SIG-M5 (cell line): ENCODE measurements at regions not wholly inside any gene's neighbourhood (a gene's known extent, or its start where the extent isn't known, plus 50 kb on each side); places are given as distances from the start of the nearest gene placed in this dataset.
"Not testable (repeated sequence)": the region's sequence is repeated elsewhere in the genome, so short reads cannot be mapped to it uniquely, and the experiment has no call there.

Source experiments
- DNase-seq: peaks from one replicate; lab custom pipeline; 2025; lab: John Stamatoyannopoulos, UW

DNA sequence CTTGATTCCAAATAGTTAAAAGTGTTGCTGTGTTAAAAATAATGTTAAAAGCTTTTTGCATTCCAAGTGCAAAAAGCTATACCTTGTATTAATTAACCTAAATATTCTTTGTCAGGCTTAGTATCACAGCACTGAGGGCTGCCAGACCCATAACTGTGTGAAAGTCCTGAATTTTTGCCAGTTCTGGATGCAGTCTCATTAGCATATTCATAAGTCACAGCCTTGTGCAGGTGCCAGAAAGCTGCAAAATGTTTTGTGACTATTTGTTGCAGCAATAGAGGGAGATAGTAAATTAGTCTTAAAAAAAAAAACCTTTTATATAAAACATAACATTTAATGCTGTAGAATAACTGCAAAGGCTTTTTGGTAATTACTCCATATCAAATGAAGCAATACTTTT is 56.6 kb downstream of the SLITRK1 start:
- no peak for DNase-seq

GRCh38 chr13:83824560-83824959 is 57.7 kb downstream of the SLITRK1 start:
- no peak for DNase-seq

GRCh38 chr13:83824120-83824519 is 58.2 kb downstream of the SLITRK1 start:
- no peak for DNase-seq

DNA sequence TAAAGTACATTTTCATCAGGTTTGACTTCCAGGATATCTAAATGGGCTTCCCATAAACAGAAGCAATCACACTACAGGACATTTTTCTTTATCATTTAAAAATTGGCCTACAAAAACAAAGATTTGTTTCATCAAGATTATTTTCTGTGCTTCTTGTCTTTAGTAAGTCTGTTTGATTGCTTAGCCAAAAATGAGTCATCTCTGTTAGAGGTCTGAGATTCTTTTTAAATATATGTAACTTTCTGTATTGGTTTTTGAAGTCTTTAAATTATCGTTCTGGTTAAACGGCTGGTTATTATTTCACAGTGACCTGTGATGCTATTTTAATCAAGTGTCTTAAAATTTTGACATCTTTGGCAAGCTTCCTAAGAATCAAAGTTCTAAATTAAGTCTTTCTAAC is 62.7 kb downstream of the SLITRK1 start:
- no peak for DNase-seq

DNA sequence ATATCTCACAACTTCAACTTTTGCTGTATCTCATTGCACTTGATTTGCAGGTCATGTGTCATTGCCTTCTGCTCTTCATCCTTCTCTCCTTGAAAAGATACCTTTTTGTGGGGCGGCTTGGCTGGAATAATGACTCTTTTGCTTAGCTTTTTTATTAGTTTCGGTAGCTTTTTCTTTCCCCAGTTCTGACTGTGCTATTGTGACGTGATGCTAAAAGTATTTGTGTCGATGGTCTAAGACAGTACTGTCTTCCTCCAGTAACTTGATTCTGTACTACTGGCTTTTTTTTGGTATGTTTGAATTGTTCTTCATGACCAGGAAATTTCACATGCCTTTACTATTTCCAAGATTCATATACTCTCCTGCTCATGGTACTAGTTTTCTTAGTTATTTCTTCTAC is 63.1 kb downstream of the SLITRK1 start:
- DNase-seq = no peak

- DNase-seq = no peak
Observed at GRCh38 chr13:83816081-83816480, 66.2 kb downstream of the SLITRK1 start.

DNA sequence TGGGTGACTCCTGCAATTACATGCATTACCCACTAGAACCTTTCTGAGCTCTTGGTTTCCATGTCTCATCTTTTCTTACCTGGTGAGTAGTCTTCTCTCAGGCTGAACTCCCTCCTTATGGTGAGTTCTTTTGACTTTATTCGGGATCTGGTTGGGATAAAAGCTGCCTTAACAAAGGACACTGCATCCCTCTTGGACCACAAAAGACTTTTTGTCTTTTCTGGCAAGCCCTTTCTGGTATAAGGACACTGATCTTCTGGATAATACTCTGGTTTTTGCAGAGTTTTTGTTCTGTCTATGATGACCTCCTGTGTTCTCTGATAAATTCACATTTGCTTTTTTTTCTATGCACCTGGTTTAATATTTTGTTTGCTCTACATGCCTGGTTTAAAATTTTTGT is 66.7 kb downstream of the SLITRK1 start:
- no peak for DNase-seq

DNA sequence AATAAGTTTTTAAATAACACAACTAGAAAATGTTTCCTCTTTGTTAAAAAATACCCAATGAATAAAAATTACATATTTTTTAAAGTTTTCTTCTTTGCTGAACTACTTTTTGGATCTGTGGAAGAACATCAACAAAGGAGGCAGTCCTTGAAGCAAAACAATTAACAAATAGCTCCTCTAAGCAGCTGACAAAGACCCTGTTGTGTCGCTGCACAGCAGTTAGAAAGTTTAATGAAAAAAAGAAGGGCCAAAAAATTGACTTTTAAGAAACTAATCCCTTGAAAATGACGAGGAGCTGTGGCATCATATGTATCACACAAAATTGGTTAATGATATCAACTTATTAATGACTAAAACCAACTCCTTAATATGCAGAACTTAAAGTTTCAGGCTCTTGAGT is 72.1 kb downstream of the SLITRK1 start:
- DNase-seq = no peak

GRCh38 chr13:83804356-83804962 is 77.8 kb downstream of the SLITRK1 start:
- DNase-seq = no peak

GRCh38 chr13:83798731-83799130 is 83.5 kb downstream of the SLITRK1 start:
- DNase-seq = no peak

- no peak for DNase-seq
Observed at GRCh38 chr13:83796364-83796763, 85.9 kb downstream of the SLITRK1 start.

DNA sequence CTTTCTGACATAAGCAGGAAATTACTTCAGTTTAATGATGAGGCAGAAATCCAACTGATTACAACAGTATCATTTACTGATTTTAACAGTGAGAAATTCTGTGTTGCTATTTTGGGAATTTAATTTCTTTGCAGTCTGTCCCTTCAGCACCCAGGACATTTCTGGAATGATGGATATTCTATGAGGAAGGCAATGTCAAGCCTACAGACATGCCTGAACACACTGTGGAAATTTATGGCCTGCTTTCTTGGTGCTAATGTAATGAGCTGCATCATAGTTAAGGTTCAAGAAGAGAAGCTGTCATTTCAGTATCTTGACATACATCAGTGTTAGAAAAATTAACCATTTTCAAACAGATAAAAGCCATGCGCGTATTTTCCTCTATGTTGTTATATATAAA is 87.7 kb downstream of the SLITRK1 start:
- no peak for DNase-seq

GRCh38 chr13:83780227-83780626 is 102.0 kb downstream of the SLITRK1 start:
- DNase-seq = no peak

- no peak for DNase-seq
Observed at GRCh38 chr13:83773961-83774360, 108.3 kb downstream of the SLITRK1 start.

GRCh38 chr13:83765796-83766195 is 116.5 kb downstream of the SLITRK1 start:
- DNase-seq = no peak

- DNase-seq = no peak
Observed at GRCh38 chr13:83761631-83762030, 120.6 kb downstream of the SLITRK1 start.

DNA sequence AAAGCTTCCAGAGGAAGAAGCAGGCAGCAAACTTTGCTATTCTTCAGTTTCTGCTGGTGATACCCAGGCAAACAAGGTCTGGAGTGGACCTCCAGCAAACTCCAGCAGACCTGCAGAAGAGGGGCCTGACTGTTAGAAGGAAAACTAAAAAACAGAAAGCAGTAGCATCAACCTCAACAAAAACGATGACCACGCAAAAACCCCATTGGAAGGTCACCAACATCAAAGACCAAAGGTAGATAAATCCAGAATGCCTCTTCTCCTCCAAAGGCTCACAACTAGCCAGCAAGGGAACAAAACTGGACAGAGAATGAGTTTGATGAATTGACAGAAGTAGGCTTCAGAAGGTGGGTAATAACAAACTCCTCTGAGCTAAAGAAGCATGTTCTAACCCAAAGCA is 127.1 kb downstream of the SLITRK1 start:
- not testable (repeated sequence) for DNase-seq

- no peak for DNase-seq
Observed at GRCh38 chr13:83753912-83754624, 128.2 kb downstream of the SLITRK1 start.

- DNase-seq = no peak
Observed at GRCh38 chr13:83752141-83752540, 130.1 kb downstream of the SLITRK1 start.

DNA sequence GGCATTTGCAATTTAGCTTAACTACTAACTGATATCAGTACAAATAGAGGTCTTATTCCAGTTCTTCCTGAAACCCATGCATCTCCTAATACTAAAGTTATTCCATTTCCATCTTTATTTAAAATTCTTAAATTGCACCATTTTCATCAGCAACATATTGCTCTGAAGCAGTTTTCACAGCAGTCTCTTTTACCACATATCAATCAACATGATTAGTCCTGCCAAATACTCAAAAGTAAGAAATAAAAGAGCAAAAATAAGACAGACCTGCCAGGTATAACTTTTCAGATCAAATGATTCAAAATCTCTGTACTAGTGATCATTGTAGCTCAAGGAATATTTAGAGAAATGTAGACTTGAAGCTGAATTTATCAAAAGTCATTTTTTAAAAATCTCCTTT is 141.7 kb downstream of the SLITRK1 start:
- DNase-seq = no peak

GRCh38 chr13:83738407-83738806 is 143.9 kb downstream of the SLITRK1 start:
- no peak for DNase-seq

DNA sequence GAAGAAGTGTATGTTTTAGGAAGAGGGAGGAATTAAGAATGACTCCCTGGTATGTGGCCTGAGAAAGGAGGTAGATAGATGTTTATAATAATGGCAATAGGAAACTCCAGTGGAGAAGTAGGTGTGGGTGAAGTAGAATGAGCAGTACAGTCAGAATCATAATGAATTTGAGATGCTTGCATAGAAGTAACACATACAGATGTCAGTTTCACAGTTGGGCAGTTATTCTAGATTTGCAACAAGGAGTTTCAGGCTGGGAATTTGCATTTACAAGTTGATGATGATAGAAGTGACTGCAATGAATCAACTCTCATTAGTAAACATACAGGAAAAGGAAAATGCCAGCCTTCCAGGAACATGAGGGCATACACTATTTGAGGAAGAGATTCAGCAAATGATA is 149.0 kb downstream of the SLITRK1 start:
- DNase-seq = no peak

GRCh38 chr13:83732755-83733154 is 149.5 kb downstream of the SLITRK1 start:
- no peak for DNase-seq

GRCh38 chr13:83731113-83731512 is 151.2 kb downstream of the SLITRK1 start:
- DNase-seq = no peak
